ENCODE measurements at regions not wholly inside any gene's neighbourhood (a gene's known extent, or its start where the extent isn't known, plus 50 kb on each side); places are given as distances from the start of the nearest gene placed in this dataset.
"Not testable (repeated sequence)": the region's sequence is repeated elsewhere in the genome, so short reads cannot be mapped to it uniquely, and the experiment has no call there.

- DNase-seq (ENCODE audit: low read depth): not testable (repeated sequence)
Measured at GRCh38 chr1:149229813-149230212, 126.5 kb upstream of the NBPF9 start.

GRCh38 chr1:149234926-149235914, 131.9 kb upstream of the NBPF9 start:
- not testable (repeated sequence) for DNase-seq (ENCODE audit: low read depth)

- not testable (repeated sequence) for DNase-seq (ENCODE audit: low read depth)
Measured at GRCh38 chr1:149237515-149237914, 134.2 kb upstream of the NBPF9 start.

- not testable (repeated sequence) for DNase-seq (ENCODE audit: low read depth)
Measured at GRCh38 chr1:149239897-149240508, 136.7 kb upstream of the NBPF9 start.

- DNase-seq (ENCODE audit: low read depth): not testable (repeated sequence)
Measured at GRCh38 chr1:149240530-149240929, 137.2 kb upstream of the NBPF9 start.

GRCh38 chr1:149241272-149241671, 137.9 kb upstream of the NBPF9 start:
- DNase-seq (ENCODE audit: low read depth): not testable (repeated sequence)

- DNase-seq (ENCODE audit: low read depth): not testable (repeated sequence)
Measured at GRCh38 chr1:149243572-149243971, 140.2 kb upstream of the NBPF9 start.

- DNase-seq (ENCODE audit: low read depth): not testable (repeated sequence)
Measured at GRCh38 chr1:149244621-149245020, 141.3 kb upstream of the NBPF9 start.

GRCh38 chr1:149246212-149246611, 142.9 kb upstream of the NBPF9 start:
- not testable (repeated sequence) for DNase-seq (ENCODE audit: low read depth)

GRCh38 chr1:149248610-149249009, 145.3 kb upstream of the NBPF9 start:
- DNase-seq (ENCODE audit: low read depth): not testable (repeated sequence)

- not testable (repeated sequence) for DNase-seq (ENCODE audit: low read depth)
Measured at GRCh38 chr1:149249850-149250467, 146.6 kb upstream of the NBPF9 start.

GRCh38 chr1:149254894-149255847, 151.8 kb upstream of the NBPF9 start:
- DNase-seq (ENCODE audit: low read depth): not testable (repeated sequence)

GRCh38 chr1:149260284-149260683, 156.9 kb upstream of the NBPF9 start:
- not testable (repeated sequence) for DNase-seq (ENCODE audit: low read depth)

GRCh38 chr1:149260736-149261340, 157.5 kb upstream of the NBPF9 start:
- DNase-seq (ENCODE audit: low read depth): not testable (repeated sequence)

GRCh38 chr1:149267287-149267686, 163.9 kb upstream of the NBPF9 start:
- not testable (repeated sequence) for DNase-seq (ENCODE audit: low read depth)

- not testable (repeated sequence) for DNase-seq (ENCODE audit: low read depth)
Measured at GRCh38 chr1:149269001-149269702, 165.8 kb upstream of the NBPF9 start.

- DNase-seq (ENCODE audit: low read depth): not testable (repeated sequence)
Measured at GRCh38 chr1:149269833-149270232, 166.5 kb upstream of the NBPF9 start.

- not testable (repeated sequence) for DNase-seq (ENCODE audit: low read depth)
Measured at GRCh38 chr1:149274493-149274892, 171.1 kb upstream of the NBPF9 start.

GRCh38 chr1:149275802-149276201, 172.5 kb upstream of the NBPF9 start:
- DNase-seq (ENCODE audit: low read depth): not testable (repeated sequence)

- not testable (repeated sequence) for DNase-seq (ENCODE audit: low read depth)
Measured at GRCh38 chr1:149276496-149276895, 173.1 kb upstream of the NBPF9 start.

All from Daoy (cell line).